22Rv1 (cell line): ENCODE measurements at regions not wholly inside any gene's neighbourhood (a gene's known extent, or its start where the extent isn't known, plus 50 kb on each side); places are given as distances from the start of the nearest gene placed in this dataset.

Experiments
- ZFX ChIP-seq: fragments of 450-650 bp; IDR thresholded peaks from 2 replicates; pipeline ENCODE4 v1.6.1; 2017; ENCODE audit warnings: antibody characterized with exemption, borderline replicate concordance
- TF ChIP-seq, protein P1 (sequence below): fragments of 450-650 bp; IDR thresholded peaks from 2 replicates; pipeline ENCODE4 v1.5.1; 2017; ENCODE audit warnings: mild to moderate bottlenecking

DNA sequence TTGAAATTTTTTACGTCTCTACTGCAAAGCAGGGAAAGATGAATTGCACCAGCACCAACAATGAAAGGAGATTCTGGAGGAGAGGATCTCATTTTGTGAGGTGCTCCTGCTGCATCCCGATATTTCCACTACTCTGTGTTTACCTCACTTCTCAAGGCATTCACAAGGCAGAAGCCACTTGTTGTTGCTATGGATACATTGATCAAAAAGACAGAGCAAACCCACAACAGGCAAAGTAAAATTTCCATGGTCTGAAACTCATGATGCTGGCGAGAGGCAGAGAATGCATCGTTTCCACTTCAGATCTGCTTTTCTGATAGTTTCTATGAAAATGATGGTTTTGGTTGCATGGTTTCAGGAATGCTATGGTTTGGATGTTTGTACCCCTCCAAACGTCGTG, 323.3 kb downstream of the ASMT start:
- TF ChIP-seq, protein P1, sequence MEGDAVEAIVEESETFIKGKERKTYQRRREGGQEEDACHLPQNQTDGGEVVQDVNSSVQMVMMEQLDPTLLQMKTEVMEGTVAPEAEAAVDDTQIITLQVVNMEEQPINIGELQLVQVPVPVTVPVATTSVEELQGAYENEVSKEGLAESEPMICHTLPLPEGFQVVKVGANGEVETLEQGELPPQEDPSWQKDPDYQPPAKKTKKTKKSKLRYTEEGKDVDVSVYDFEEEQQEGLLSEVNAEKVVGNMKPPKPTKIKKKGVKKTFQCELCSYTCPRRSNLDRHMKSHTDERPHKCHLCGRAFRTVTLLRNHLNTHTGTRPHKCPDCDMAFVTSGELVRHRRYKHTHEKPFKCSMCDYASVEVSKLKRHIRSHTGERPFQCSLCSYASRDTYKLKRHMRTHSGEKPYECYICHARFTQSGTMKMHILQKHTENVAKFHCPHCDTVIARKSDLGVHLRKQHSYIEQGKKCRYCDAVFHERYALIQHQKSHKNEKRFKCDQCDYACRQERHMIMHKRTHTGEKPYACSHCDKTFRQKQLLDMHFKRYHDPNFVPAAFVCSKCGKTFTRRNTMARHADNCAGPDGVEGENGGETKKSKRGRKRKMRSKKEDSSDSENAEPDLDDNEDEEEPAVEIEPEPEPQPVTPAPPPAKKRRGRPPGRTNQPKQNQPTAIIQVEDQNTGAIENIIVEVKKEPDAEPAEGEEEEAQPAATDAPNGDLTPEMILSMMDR, result no peak
- no peak for TF ChIP-seq ZFX
